ENCODE measurements at regions not wholly inside any gene's neighbourhood (a gene's known extent, or its start where the extent isn't known, plus 50 kb on each side); places are given as distances from the start of the nearest gene placed in this dataset.

GRCh38 chr22:25509374-25509791 lies 55.1 kb upstream of the GRK3 start:
- TF ChIP-seq CTCF (conservative IDR thresholded peaks at IDR 0.05; ENCODE audit: low read length) (no peak), EZH2phosphoT487 (IDR thresholded peaks at IDR 0.05; ENCODE audit: borderline replicate concordance, low read depth, low read length) (no peak)

Measured in OCI-LY7 (cell line).